Activated T-helper 2 cell treated with anti-CD3 and anti-CD28 coated beads, Interferon-gamma antibody, Interleukin-2, Interleukin-4, amounts not matched to agents 10 μg/mL and 5 μg/mL and 100 μg/mL, durations not matched to agents 14 hours and 24 hours and 36 hours (primary cell): ENCODE measurements at regions not wholly inside any gene's neighbourhood (a gene's known extent, or its start where the extent isn't known, plus 50 kb on each side); places are given as distances from the start of the nearest gene placed in this dataset.

Experiments
- DNase-seq: peaks from one replicate; pipeline ENCODE4 v3.0.0; 2021; ENCODE audit warnings: low spot score
- H3K27ac Mint-ChIP-seq: one replicate; pipeline ENCODE4 v1.8.0; 2021; ENCODE audit warnings: mixed read lengths
- H3K27me3 Mint-ChIP-seq: one replicate; pipeline ENCODE4 v1.8.0; 2021; ENCODE audit warnings: low read depth, mixed read lengths
- H3K36me3 Mint-ChIP-seq: one replicate; pipeline ENCODE4 v1.8.0; 2021; ENCODE audit warnings: low read depth, mixed read lengths
- H3K4me1 Mint-ChIP-seq: one replicate; pipeline ENCODE4 v1.8.0; 2021; ENCODE audit warnings: low read depth, mixed read lengths
- H3K4me3 Mint-ChIP-seq: one replicate; pipeline ENCODE4 v1.8.0; 2021; ENCODE audit warnings: low read depth, mild to moderate bottlenecking, moderate library complexity, mixed read lengths
- H3K9me3 Mint-ChIP-seq: one replicate; pipeline ENCODE4 v1.8.0; 2021; ENCODE audit warnings: mixed read lengths
- intact Hi-C: fragments of 100-400 bp; cut with micrococcal nuclease; formaldehyde crosslinking; loops from one replicate; pipeline ENCODE4 v1.15.1; 2023

DNA sequence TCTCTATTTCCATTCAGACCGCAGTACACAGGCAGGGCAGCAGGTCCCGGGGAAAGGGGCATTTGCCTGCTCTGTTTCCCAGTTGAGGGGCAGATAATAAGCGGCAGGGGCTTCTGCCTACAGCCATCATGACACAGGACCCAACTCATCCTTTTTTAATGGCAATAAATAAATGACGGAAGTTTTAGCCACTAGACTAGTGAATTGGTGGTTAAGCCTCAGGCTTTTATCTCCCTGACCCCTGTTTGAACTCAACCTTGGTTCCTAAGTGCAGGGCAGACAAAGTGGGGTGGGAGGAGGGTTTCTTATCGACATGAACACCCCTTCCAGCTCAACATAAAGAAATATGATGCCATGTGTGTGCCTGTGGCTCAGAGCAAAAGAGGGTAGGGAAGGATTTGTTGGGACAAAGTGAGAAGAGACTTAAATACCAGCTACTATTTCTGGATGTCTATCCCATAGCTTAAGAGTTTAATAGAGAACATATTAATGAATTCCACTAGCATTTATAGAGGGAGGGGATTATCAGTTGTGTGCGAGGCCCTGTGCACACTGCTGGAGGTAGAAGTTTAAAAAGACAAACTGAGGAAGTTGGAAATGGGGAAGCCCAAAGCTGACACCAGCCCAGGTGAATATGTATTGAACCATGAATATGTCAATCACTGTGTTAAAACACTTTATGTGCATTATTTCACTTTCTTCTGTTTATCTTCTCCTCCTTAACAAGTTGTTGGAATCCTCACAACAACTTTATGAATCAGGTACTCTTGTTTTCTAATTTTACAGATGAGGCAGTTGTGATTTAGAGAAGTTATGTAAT lies 939.4 kb downstream of the MCTP2 start:
- Mint-ChIP-seq H3K27ac (no peak overlapping the region), H3K4me3 (no peak overlapping the region), H3K4me1 (no peaks in the 10 kb centered on the region), H3K36me3 (no peaks in the 10 kb centered on the region), H3K27me3 (no peaks in the 10 kb centered on the region), H3K9me3 (no peaks in the 10 kb centered on the region)
- intact Hi-C loops = no loop called here
- DNase-seq = no peak

DNA sequence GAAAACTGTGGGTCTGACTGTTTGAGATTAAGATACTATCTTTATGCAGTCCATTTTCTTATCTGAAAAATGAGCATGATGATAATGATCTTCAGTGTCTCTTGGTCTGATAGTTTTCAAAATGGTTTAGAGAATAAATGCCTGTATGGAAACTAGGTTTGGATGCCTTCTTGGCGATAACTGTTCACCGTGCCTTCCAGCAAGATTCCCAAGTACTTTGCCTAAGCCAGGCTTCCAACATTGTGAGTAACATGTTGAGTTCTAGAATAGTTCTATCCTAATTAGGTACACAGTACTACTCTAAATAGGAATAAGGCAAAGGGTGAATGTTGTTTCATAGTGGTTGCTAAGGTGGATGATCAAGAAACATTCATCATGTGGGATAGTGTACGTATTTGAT lies 940.2 kb downstream of the MCTP2 start:
- Mint-ChIP-seq H3K27ac (no peak overlapping the region), H3K9me3 (no peaks in the 10 kb centered on the region), H3K27me3 (no peaks in the 10 kb centered on the region), H3K36me3 (no peaks in the 10 kb centered on the region), H3K4me3 (no peak overlapping the region), H3K4me1 (no peaks in the 10 kb centered on the region)
- no peak for DNase-seq
- intact Hi-C loops = no loop called here

DNA sequence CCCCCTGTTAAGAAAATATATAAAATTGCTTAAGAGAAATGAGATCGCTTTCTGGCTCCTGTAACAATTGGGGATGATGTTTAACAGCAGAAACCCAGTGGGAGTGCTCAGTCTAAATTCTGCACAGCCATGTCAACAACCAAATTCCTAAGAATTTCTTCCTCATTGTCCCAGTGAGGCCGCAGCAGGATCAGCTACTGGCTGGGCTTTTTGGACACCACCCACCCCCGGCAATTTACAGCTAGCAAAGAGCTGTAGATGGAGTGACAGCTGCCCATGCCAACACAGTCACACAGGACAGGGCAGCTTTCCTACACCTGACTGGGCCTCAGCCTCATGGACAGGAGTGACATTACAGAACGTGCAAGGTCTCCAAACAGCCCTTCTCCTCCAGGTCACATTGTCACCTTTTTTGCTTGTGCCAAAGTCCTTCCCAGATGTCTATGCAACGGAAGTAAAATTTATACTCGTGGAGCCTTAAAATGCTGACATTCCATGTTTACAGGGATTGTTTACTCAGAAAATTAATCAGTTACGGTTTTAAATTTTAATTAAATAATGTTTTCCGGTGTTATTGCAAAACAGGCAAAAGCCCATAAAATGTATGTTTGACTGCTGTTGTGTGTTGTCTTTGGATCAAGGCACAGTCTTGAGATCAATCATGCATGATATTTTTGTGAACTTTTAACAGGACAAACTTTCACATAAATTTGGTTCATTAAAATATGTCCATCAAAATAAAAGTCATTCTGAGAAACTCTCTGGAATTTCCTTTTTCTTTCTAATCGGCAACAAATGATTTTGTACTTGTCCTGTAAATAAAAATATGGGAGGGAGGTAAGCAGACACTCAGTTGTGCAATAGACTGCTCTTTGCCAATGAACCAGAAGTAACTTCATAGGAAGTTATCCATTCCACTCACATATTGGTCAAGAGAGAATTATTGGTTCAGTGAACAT lies 943.2 kb downstream of the MCTP2 start:
- Mint-ChIP-seq H3K9me3 (no peaks in the 10 kb centered on the region), H3K4me1 (no peaks in the 10 kb centered on the region), H3K4me3 (no peak overlapping the region), H3K27me3 (no peaks in the 10 kb centered on the region), H3K36me3 (no peaks in the 10 kb centered on the region), H3K27ac (no peak overlapping the region)
- no peak for DNase-seq
- intact Hi-C loops = no loop called here

DNA sequence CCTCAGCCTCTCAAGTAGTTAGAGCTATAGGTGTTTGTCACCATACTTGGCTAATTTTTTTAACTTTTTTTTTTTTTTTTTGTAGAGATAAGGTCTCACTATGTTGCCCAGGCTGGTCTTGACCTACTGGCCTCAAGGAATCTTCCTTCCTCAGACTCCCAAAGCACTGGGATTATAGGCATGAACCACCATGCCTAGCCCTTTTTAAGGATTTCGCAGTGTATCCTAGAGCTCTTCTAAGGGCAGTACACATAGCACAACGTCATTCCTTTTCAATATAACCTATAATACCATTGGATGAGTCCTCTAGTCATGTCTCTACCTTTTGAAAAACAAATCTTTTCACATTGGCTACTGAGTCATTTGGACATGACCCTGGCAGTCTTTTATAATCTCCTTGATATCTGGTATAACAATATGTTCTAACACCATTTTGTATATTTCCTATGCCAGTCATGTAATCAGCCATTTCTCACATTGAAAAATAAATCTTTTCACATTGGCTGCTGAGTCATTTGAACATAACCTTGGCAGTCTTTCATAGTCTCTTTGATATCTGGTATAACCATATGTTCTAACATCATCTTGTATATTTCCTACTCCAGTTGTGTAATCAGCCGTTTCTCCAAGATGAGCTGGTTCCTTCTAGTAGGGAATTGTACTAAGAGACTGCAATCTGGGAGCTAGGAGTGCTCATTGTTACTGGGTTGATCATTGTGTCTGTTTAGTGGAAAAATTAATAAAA lies 944.7 kb downstream of the MCTP2 start:
- Mint-ChIP-seq H3K27ac (no peak overlapping the region), H3K4me3 (no peak overlapping the region), H3K36me3 (no peaks in the 10 kb centered on the region), H3K27me3 (no peaks in the 10 kb centered on the region), H3K9me3 (peaks cover 13% of the 10 kb centered on the region), H3K4me1 (no peaks in the 10 kb centered on the region)
- intact Hi-C loops = no loop called here
- no peak for DNase-seq

DNA sequence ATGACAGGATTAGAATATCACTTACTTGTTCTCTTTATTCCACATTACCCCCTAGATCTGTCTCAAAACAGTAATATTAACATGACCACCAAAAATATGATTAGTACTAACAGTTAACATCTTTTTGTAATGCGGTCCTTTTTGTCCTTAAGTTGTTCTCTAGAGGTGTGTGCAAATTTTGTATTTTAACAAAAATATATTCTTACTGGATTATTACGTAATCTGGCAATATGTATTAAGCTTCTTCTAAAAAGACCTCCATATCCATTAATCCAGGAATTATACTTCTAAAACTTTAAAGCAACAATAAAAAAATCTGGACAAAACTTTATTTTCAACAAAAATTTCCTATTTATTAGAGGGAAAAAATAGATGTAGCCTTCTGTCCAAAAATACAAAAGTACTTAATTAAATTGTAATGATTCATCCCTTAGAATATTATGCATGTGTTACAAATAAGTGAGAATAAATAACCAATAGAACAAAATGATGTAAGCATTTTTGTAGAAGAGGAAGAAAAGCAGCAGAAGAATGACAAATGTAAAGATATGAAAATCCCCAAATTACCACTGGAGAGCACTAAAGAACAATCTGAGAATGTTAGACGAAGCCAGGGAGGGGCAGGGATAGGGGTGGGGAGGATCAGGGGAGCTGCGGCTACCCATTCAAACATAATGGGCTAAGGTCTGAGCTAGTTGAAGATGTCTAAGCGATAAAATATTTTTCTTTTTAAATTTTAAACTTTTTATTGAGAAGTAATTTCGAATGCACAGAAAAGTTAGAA lies 945.6 kb downstream of the MCTP2 start:
- peaks cover 14% of the 10 kb centered on the region for H3K9me3 Mint-ChIP-seq
- intact Hi-C loops = no loop called here
- no peaks in the 10 kb centered on the region for H3K27me3 Mint-ChIP-seq
- H3K4me3 Mint-ChIP-seq = no peak overlapping the region
- no peaks in the 10 kb centered on the region for H3K36me3 Mint-ChIP-seq
- no peak for DNase-seq
- H3K4me1 Mint-ChIP-seq = no peaks in the 10 kb centered on the region
- H3K27ac Mint-ChIP-seq = no peak overlapping the region

DNA sequence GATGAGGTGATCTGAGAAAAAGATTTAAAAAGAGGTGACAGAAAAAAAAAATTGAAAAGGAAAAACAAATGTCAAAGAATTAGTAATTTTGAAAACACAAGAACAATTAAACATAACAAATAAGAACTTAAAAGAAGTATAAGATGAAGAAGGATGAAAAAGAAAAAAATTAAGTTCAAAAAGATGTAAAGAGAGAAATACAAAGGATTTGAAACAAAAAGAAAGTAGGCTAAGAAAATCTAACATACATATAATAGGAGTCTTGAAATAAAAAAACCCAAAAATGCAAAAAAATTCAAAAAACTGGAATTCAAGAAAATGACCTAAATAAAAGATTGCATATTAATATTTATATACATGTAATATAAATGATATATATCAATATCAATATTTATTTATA lies 949.2 kb downstream of the MCTP2 start:
- intact Hi-C loops = no loop called here
- Mint-ChIP-seq H3K4me1 (no peaks in the 10 kb centered on the region), H3K36me3 (no peaks in the 10 kb centered on the region), H3K9me3 (peaks cover 14% of the 10 kb centered on the region), H3K4me3 (no peak overlapping the region), H3K27ac (no peak overlapping the region), H3K27me3 (no peaks in the 10 kb centered on the region)
- no peak for DNase-seq

DNA sequence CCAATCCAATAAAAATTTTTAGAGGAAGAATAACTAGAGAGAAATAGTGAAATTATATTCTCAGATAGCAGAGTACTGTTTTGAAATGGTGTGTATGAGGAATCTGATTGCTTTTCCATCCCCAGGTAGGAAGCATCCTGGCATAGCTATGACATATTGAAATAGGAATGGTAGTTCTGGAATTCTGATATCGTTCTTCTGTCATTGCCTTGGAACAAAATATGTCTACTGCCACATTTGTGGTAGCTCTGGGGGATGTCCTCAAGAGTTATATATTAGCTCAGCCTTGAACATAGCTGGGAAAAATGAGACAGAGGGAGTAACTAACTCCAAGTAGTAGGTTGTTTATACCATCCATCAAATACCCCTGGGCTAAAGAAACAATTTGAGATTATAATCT lies 950.7 kb downstream of the MCTP2 start:
- Mint-ChIP-seq H3K36me3 (no peaks in the 10 kb centered on the region), H3K4me3 (no peak overlapping the region), H3K27me3 (no peaks in the 10 kb centered on the region), H3K4me1 (no peaks in the 10 kb centered on the region), H3K9me3 (peaks cover 14% of the 10 kb centered on the region), H3K27ac (no peak overlapping the region)
- intact Hi-C loops = no loop called here
- DNase-seq = no peak

DNA sequence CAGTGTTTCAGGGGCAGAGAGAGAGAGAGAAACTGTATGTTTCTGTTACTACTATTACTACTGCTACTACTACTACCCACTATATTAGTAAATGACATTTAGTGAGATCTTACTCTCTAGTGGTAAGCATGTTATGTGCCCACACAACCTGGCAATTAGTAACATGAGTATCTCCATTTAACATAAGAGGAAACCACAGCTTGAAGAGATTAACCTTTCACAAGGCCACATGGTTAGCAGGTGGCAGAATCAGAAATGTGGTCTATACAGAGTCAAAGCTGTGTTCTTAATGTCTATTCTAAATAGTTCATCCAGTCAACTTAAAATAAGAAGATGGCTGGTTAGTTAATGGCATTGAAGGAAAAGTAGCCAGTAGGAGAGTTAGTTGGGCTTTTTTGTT lies 961.6 kb downstream of the MCTP2 start:
- Mint-ChIP-seq H3K27me3 (no peaks in the 10 kb centered on the region), H3K4me3 (no peak overlapping the region), H3K27ac (no peak overlapping the region), H3K9me3 (no peaks in the 10 kb centered on the region), H3K36me3 (no peaks in the 10 kb centered on the region), H3K4me1 (no peaks in the 10 kb centered on the region)
- intact Hi-C loops = no loop called here
- no peak for DNase-seq

DNA sequence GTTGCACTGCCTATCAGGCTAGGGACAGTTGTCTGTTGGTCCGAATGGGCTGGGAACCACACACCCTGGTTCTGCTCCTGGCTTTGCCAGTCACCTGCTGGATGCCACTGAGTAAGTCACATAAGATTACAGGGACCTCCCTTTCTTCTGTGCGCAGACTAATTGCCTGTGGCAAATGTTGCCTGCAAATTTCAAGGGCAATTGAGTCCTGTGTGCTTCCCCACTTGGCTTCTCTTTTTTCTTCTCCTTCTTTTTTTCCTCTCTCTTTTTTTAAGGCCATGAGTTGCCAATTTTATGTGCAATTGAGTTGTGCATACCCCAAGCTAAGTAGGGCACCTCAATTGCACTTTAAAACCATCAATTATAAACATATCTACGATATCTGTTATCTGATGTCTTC lies 963.4 kb downstream of the MCTP2 start:
- H3K36me3 Mint-ChIP-seq = no peaks in the 10 kb centered on the region
- no peaks in the 10 kb centered on the region for H3K4me1 Mint-ChIP-seq
- no peak overlapping the region for H3K4me3 Mint-ChIP-seq
- no peaks in the 10 kb centered on the region for H3K9me3 Mint-ChIP-seq
- H3K27me3 Mint-ChIP-seq = no peaks in the 10 kb centered on the region
- no peak for DNase-seq
- H3K27ac Mint-ChIP-seq = no peak overlapping the region
- intact Hi-C loops = no loop called here

DNA sequence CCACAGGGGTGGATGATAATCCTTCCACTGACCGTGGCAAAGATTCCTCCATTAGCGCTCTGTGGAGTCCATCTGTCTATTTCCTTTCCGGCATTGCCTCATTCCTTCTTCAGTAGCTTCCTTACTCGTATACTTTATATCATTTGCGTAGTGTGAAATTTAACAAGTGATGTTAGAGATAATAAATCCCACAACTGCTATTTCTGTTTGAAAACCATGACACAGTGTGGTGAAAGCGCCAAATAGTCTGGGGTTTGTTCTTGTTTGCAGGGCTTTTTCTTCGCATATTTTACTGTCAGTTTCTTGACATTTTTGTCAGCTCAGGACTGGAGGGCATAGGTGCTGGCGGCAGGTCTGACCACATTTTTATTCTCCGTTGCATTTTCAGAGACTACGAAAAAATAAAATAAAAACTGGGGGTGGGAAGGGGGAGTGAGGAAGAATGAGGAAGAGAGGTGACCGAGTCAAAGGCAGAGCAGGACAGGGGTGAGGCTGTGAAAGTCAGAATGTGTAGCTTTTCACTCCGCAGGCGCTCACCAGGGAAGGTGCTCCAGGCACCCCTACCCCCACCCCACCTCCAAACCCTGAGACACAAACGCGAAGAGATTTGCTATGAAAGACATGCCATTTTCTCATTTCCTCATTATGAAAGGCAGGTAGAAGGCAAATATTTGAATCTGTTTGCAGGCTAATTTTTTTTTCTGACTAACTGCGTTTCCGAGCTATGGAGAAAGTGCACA lies 965.0 kb downstream of the MCTP2 start:
- intact Hi-C loops = no loop called here

DNA sequence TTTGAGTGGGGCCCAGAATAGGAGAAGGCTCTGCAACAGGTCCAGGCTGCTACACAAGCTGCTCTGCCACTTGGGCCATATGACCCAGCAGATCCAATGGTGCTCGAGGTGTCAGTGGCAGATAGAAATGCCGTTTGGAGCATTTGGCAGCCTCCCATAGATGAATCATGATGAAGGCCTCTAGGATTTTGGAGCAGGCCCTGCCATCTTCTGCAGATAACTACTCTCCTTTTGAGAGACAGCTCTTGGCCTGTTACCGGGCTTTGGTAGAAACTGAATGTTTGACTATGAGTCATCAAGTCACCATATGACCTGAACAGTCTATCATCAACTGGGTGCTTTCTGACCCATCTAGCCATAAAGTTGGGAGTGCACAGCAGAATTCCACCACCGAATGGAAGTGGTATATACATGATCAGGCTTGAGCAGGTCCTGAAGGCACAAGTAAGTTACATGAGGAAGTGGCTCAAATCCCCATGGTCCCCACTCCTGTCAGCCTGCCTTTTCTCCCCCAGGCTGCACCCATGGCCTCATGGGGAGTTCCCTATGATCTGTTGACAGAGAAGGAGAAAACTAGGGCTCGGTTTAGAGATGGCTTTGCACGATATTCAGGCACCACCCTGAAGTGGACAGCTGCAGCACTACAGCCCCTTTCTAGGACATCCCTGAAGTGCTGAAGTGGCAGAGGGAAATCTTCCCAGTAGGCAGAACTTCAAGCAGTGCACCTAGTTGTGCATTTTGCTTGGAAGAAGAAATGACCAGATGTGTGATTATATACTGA lies 971.4 kb downstream of the MCTP2 start:
- H3K27ac Mint-ChIP-seq = no peak overlapping the region
- DNase-seq = no peak
- no peaks in the 10 kb centered on the region for H3K36me3 Mint-ChIP-seq
- no peaks in the 10 kb centered on the region for H3K27me3 Mint-ChIP-seq
- no peak overlapping the region for H3K4me3 Mint-ChIP-seq
- H3K9me3 Mint-ChIP-seq = peaks cover 26% of the 10 kb centered on the region
- no peaks in the 10 kb centered on the region for H3K4me1 Mint-ChIP-seq
- intact Hi-C loops = no loop called here

More for the DNA sequence above, 965.0 kb downstream of the MCTP2 start:
- Mint-ChIP-seq H3K9me3 (no peaks in the 10 kb centered on the region), H3K4me1 (no peaks in the 10 kb centered on the region), H3K36me3 (no peaks in the 10 kb centered on the region), H3K27me3 (no peaks in the 10 kb centered on the region), H3K27ac (no peak overlapping the region), H3K4me3 (no peak overlapping the region)
- DNase-seq = no peak
